Posterior vena cava (tissue), 2 donors: ENCODE measurements at regions not wholly inside any gene's neighbourhood (a gene's known extent, or its start where the extent isn't known, plus 50 kb on each side); places are given as distances from the start of the nearest gene placed in this dataset.

ENCODE experiments used
- DNase-seq: peaks from one replicate; pipeline ENCODE4 v3.0.0-alpha.2; 2020; ENCODE audit warnings: low spot score
- intact Hi-C, 2 donors: fragments of 100-400 bp; cut with DNase I; formaldehyde crosslinking; loops; one replicate each; pipeline versions ENCODE4 v1.14.1 to v1.14.2; 2022 to 2023
- donor health status: DM: yes; HTN: yes; CAD: no.
- donor health status: DM: yes; HTN: yes; CAD: no.

DNA sequence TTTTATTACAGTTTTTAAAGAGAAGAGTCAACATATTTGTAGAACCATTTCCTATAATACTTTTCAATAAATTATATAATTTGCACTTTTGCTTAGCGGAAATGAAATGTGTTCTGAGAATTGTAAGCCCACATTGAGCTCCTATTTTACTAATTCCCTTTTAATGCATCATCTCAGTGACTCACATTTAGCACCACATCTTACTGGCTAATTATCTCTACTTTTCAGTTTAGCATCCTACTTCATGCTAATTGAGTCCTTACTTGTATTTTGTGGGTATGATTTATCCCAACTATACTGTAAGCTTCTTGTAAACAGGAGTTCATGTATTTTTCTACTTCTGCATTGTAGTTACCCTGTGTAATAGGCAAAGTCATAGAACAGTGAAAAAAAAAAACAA, 67.5 kb downstream of the TMX1 start:
- DNase-seq, result no peak
- intact Hi-C loops, result no loop called here

DNA sequence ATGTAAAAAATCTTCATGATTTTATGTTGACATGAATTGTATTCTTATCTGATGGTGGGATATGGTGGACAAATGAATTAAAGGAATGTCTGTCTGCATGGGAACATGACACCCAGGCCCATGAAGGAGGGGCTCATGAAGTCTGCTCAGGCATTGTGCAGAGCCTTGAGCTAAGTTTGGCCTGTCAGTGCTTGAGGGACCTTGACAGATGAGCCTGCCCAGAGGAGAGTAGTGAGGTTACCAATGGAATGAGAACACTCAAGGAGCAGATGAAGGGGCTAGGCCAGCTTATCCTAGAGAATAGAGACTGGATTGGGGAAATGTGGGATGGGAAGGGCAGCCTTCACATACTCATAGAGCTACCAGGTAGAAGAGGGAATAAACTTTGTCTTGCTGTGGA, 68.8 kb downstream of the TMX1 start:
- intact Hi-C loops, result no loop called here
- DNase-seq, result no peak

DNA sequence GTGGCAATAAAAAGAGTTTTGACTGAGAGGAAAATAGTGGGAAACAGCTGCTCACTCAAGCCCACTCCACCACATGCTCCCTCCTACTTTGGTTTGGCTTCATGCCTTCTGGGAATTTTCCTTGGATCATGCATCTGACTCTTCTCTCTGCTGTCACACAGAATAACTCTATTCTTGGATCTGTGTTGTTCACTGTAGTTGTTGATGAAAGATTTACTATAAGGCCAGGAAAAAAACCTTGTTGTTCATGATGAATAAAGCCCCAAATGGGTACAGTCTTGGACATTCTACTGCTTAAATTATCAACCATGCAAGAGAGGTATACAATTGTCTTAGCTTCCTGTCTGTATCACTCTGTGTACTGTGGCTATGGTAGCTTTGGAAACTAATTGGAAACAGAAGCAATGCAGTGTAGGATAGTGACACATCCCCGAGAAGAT, 70.5 kb downstream of the TMX1 start:
- no peak for DNase-seq
- intact Hi-C loops, result no loop called here

DNA sequence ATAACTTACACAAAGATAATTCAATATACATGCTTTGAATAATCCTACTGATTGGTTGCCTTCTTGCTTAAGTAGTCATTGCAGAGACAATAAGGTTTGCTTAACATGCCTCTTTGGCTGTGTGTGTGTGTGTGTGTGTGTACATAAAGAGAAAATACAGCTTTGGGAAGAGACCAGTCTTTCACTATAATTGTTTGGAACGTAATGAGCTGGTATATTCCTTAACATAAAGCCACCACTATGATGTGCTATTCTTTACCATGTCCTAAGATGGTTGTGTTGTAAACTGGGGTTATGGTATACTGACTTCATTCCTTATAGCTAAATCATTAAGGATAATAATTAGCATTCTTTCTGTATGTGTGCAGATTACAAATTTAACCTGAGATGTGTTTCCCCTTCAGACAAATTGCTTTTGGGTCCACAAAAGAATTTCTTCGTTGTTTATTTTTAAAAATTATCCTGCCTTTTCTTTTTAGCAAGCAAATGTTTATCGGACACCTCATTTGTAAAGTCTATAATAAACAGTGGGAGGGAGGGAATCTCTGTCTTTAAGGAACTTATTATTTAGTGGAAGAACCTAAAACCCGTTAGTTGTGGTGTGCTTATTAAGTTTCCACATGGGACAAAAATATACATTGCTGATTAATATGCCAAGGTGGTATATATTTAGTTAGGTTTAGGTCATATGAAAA, 74.4 kb downstream of the TMX1 start:
- intact Hi-C loops, result no loop called here
- DNase-seq, result no peak

DNA sequence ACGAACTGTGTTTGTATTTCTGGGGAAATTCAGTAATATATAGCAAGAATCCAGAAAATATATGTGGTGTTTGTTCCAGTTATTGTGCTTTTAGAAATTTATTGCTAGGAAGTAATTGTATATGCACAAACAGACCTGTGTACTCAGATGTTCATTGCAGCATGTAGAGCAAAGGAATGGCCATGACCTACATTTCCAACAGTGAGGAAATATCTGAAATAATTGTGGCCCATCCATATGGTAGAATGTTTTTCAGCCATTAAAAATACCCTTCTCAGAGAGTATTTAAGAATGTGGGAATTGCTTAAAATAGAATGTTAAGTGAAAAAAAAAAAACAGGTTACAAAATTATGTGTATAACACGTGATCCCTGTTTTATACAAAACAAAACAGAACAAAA, 77.3 kb downstream of the TMX1 start:
- no peak for DNase-seq
- intact Hi-C loops, result no loop called here

DNA sequence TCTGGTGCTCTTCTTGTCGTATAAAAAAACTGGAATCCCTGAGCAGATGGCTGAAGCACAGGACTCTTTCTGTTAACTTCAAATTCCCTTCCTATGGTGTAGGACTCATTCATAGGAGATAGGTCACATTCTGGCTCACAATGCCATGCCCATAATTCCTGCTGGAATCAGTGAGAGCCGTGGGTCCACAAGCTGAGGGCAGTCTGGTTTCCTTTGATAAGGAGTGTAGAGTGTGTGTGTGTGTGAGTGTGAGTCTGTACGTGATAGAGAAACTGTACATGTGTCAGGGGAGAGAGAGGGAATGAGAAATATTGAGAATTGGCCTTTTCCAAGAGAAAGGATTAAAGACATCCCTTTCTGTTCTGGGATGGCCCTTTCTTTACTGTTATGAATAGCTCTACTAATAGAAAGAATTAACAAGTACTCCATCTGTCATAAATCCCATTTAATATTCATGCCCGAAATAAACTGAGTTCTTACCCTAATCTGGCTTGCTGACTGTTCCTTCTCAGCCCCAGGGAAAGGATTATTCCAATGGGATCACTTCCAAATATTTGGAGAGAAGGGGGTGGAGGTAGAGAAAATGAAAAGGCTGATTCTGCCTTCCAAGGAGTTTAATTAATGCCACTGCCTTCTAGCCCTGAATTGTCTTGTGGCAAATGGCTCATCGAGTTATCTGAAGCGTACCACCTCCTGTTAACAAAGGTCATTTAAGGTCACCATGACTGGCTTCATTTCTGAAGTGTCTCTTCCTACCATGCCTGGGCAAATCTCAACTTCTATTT, 79.0 kb downstream of the TMX1 start:
- DNase-seq, result no peak
- intact Hi-C loops, result no loop called here

DNA sequence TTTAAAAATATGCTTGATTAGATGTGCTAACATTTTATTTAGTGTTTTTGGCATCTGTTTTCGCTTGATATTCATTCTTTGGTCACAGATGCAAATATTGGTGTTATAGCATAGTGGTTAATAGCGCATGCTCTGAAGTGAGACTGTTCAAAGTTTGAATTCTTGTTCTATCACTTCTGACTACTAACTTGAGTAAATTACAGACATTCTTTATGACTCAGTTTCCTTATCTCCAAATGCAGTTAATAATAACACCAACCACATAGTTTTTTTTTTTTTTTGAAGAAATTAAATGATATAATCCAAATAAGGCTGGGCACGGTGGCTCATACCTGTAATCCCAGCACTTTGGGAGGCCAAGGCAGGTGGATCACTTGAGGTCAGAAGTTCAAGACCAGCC, 81.0 kb downstream of the TMX1 start:
- intact Hi-C loops, result no loop called here
- DNase-seq, result no peak

DNA sequence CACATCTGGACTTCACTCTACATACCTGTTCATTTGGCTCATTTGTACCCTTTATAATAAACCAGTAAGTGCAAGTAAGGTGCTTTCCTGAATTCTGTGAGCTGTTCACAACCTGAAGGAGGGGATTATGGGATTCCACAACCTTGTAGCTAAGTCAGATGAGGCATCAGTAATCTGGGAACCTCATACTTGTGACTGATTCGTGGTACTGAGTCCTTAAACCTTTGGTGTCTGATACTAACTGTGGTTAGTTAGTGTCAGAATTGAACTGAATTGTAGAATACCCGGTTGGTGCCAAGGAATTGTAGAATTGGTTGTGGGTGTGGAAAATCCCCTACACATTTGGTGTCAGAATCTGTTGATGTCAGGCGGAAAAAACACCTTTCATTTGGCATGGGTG, 83.4 kb downstream of the TMX1 start:
- DNase-seq, result no peak
- intact Hi-C loops, result no loop called here

DNA sequence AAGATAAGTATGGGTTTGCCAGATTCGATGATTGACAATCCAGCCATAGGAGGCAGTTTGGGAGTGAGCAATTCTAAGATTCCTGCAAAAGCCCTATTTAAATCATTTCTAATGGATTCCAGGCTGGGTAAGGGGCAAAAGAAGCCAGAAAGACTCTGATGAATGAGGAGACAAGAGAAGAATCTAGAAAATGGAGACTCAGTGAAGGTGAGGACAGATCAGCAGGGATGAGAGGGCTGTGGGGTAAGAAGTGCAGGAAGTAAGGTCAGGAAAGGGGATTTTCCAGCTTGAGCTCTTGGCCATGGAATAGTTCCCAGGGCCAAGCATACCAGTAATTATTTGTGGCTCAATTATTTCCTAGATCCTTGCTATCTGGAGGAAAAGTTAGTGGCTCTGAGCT, 87.3 kb downstream of the TMX1 start:
- intact Hi-C loops, result no loop called here
- DNase-seq, result no peak

DNA sequence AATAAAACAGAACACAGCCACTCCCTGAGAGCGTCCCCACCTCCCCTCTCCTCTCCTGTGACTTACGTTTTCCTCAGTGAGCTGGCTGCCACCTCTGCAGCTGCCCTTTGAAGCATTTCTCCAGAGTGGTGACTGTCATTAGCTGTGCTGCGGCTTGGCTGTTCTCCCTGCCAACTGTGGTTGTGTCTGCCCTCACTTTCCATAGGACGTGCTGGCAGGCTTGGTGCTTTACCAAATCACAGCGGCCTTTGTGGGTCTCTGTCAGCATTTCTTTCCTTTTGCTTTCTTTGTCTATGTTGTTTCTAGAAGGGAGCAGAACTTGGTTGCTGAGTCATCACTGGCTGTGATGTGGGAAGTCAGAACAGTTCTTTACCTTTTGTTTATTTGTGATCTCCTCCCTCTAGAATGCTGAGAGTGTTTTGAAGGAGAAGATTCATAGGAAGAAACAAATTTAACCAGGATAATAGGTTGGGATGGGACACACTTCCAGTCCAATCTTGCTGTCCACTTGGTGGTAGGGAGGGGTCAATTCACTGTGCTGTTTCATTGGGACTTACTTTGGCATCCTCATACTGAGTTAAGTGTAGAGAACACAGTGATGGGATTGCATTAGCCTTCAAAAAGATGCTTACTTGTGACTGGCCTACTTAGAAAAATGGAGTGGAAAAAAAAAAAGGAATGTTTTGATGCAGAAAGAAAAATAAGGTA, 88.2 kb downstream of the TMX1 start:
- intact Hi-C loops, result no loop called here
- DNase-seq, result no peak

DNA sequence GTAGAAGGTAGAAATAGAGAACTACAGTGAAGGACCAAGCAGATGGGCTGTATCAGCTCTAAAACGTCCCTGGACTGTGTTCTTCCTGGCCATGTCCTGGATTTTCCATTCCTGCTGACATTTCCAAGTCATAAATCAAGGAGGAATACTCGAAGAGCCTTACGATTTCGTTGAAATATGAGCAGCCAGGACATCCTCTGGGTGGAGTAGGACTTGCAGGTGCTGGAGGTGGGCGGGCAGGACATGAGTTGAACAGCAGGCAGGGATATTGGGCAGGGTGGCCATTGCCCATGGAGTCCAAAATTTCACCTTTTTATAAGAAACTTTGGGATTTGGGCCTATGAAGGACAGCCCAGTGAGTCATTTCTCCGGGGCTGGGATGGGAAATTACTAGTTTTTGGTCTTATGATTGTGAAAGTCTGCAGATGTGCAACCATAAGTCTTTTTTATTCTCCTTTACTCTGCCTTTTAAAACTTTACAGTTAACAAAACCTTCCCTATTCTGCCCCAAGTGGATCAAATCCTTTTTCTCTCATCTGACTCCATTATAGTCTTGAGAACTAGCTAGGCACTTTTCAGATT, 88.8 kb downstream of the TMX1 start:
- DNase-seq, result no peak
- intact Hi-C loops, result no loop called here

DNA sequence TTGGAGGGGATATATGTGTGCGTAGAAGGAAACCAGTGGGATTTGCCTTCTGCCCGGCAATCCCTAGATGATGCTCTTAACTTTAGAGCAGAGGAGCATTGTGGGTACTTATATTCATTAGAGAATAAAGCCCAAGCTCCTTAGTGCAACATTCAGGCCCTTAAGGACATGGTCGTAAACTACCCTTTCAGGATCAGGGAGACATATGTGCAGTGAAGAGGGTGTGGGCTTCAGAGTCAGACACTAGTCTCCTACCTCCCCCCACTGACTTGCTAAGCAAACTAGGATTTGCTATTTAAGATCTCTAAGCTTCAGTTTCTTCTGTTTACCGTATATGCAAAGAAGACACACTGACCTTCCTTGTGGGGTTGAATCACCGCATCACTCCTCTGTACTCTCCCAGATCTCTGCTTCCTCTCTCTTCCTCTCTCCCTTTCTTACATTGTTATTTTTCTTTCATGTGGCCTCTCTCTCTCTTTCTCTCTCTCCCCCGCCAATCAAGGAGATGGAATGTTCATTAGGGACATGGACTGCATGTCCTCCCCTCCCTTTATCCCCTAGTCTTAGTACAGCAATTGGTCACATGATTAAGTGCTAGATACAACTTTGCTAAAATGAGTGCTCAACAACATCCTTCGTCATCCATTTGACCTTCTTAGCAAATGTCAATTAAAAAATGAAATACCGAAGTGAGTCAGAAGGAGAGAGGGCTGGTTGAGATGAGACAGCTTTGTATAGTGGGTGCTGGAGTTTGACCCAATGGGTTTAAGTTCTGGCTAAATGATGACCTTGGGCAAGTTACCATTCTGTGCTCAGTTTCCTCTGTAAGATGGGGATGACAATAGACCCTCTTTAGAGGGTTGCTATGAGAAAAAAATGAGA, 91.7 kb downstream of the TMX1 start:
- DNase-seq, result no peak
- intact Hi-C loops, result no loop called here

DNA sequence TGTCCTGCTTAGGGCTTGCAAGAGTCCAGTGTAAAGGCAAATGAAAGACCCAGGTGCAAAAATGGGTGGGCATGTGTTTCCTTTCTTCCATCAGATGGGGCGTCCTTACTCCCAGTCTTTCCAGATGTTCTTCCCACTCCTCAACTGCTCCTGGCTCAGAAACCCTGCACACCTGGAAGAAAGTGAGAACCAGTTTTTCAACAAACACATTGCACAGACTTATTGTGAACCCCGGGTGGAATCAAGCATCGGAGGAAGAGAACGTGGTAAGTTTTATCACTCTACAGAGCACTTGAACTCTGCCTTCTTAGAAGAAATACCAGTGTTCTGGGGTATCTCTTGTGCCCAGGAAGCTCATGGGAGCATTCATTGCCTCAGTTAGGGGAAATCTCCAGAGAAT, 93.3 kb downstream of the TMX1 start:
- intact Hi-C loops, result no loop called here
- no peak for DNase-seq

DNA sequence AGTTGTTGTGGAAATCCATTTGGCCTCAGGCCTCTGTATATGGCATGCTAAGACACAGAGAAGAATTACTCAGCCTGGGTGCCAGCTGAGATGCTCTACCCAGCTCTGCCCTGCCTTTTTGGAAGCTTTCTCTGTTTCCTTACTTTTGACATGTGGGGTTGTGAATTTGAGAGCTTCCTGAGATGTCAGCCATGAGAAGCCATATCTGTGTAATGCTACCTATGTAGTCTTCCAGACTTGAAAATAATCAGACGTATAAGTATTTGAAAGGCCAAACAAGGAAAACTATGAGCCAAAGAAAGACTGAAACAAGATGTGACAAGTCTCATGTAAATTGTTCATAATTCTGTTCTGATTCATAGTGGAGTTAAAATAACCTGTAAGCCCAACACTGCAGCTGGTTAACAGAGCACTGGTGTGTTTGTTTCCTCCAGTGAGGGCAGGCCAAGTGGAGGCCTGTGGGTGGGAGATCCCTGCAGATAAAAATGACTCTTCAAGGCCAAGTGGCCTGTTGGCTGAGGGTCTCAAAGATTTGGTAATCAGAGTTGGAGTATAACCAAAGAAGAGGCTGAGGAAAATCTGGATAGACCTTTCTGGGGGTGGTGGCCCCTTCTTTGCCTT, 94.0 kb downstream of the TMX1 start:
- intact Hi-C loops, result no loop called here
- DNase-seq, result no peak

DNA sequence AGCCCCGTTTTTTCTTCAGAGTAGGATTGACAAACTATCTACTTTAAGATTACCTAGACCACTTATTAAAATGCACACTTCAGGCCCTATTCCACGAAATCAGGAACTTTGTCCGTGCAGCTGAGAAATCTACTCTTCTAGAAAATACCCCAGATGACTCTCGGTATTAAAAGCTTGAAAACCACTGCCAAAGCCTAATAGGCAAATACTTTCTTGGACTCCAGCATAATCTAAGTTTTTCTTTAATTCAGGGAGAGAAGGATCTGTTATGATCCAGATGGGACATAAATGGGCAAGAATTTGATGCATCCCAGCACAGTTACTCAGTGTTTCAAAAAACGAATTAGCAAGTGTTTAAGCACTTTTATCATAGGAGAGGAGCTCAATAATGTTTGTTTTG, 94.5 kb downstream of the TMX1 start:
- DNase-seq, result no peak
- intact Hi-C loops, result no loop called here

DNA sequence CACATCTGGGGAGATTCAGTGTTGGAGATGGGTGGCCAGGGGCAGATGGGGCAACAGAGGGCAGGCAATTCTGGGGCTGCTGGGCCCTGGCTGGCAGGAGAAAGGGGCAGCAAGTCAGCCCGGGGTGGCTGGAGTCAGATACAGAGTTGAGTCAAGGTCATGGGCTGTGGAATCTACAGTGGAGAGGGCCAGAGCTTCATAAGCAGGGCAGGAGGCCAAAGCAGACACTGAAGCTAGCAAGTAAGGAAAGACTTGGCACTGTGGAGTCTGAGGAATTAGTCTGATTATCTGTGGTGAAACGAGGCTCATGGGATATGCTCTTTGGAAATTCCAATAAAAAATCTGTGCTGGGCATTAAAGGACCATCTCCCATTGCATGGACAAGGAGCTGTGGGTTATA, 95.5 kb downstream of the TMX1 start:
- intact Hi-C loops, result no loop called here
- DNase-seq, result peak; percentile 89

DNA sequence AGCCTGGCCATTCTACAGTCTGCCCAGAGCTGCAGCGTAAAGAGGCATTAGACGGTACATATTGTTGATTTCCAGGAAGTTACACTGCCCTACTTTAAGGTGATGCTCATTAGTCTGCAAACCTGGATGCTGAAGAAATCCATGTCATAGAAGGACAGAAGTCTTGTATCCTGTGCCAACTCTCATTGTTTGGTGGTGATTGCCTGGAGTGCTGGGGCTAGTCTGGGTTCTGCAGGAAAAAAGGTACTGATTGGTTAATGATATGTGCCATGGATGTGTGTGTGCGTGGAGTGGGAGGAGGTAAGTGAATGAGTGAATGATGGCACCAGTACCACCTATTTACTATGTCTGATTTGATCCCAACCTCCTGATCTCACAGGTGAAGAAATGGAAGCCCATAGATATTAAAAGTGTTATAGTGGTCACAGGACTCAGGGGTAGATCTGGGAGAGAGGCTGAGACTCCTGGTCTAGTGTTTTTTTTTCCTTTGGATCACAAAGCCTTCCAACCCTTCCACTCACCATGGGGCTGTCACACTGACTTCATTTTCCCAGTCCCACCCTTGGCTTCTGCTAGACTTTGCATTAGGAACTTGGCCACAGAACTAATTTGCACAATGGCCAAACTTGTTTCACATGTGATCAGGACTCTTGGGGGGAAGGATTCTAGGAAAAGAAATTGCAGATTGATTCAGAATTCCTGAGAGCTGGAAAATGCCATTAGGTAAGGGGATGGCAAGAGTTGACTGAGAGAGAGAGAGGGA, 96.1 kb downstream of the TMX1 start:
- intact Hi-C loops, result no loop called here
- no peak for DNase-seq

DNA sequence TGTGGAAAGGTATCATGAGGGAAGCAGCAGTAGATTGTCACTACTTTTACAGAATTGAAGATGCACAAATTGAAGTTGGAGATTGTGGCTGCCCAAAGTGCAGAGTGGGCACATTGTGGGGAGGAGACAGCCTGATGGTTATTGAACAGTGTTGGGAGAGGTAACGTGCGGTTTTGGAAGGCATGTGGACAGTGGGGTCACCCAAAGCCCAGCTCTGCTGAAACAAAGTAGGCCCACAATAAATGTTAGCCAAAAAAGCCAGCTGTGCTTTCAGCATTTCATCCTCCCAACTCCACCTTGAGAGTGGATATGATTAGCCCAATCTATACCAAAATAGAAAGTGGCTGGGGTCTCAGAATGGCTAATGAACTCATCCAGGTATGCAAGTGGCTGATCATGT, 96.7 kb downstream of the TMX1 start:
- intact Hi-C loops, result no loop called here
- no peak for DNase-seq
